Large intestine (tissue), 3 donors: ENCODE measurements at regions not wholly inside any gene's neighbourhood (a gene's known extent, or its start where the extent isn't known, plus 50 kb on each side); places are given as distances from the start of the nearest gene placed in this dataset.
"Not testable (repeated sequence)": the region's sequence is repeated elsewhere in the genome, so short reads cannot be mapped to it uniquely, and the experiment has no call there.

Source experiments
- DNase-seq, 2 donors: peaks; one replicate each; pipeline versions ENCODE4 v3.0.0 to v3.0.0-alpha.2; 2013
- H3K27ac ChIP-seq: one replicate; pipeline ENCODE4 v1.5.1; 2013; ENCODE audit warnings: low read length
- H3K27me3 ChIP-seq: 2 replicates; pipeline ENCODE4 v1.6.1; 2013; ENCODE audit warnings: low read length; ENCODE audit not compliant: control insufficient read depth, insufficient read depth
- H3K36me3 ChIP-seq: 2 replicates; pipeline ENCODE4 v1.6.1; 2013; ENCODE audit warnings: low read length; ENCODE audit not compliant: control insufficient read depth, insufficient read depth
- H3K4me1 ChIP-seq: one replicate; pipeline ENCODE4 v1.6.1; 2013; ENCODE audit warnings: low read length; ENCODE audit not compliant: control insufficient read depth, insufficient read depth
- H3K4me3 ChIP-seq: one replicate; pipeline ENCODE4 v1.5.1; 2013; ENCODE audit warnings: low read length
- H3K9me3 ChIP-seq: one replicate; pipeline ENCODE4 v1.6.1; 2013; ENCODE audit warnings: mild to moderate bottlenecking, low read depth, low read length, moderate library complexity; ENCODE audit not compliant: control insufficient read depth
- WGBS: methylation state at CpG from one replicate; pipeline ENCODE4 v1.1.5; 2013; ENCODE audit warnings: low lambda C conversion rate; ENCODE audit not compliant: insufficient coverage; 5-methylcytosine and 5-hydroxymethylcytosine counted together

- not testable (repeated sequence) for DNase-seq, H3K4me1 ChIP-seq, H3K4me3 ChIP-seq, H3K9me3 ChIP-seq, H3K27me3 ChIP-seq, H3K27ac ChIP-seq, H3K36me3 ChIP-seq
- no CpG with 5 or more reads among the region's 1 CpG for WGBS
These were observed 138.1 kb upstream of the STK26 start for GRCh38 chrX:131885042-131885441.

GRCh38 chrX:131893857-131894256 lies 129.2 kb upstream of the STK26 start:
- H3K9me3 ChIP-seq, H3K4me1 ChIP-seq, H3K4me3 ChIP-seq, H3K27ac ChIP-seq, DNase-seq, H3K36me3 ChIP-seq, H3K27me3 ChIP-seq: not testable (repeated sequence)
- no CpG with 5 or more reads among the region's 3 CpGs for WGBS

- no peaks in the 10 kb centered on the region for H3K9me3 ChIP-seq
- H3K4me3 ChIP-seq, result no peak overlapping the region
- H3K27ac ChIP-seq, result no peak overlapping the region
- WGBS, result no CpG with 5 or more reads among the region's 1 CpG
- H3K36me3 ChIP-seq, result no peaks in the 10 kb centered on the region
- no peak for DNase-seq
- H3K4me1 ChIP-seq, result no peaks in the 10 kb centered on the region
- H3K27me3 ChIP-seq, result no peaks in the 10 kb centered on the region
These were observed 128.1 kb upstream of the STK26 start for GRCh38 chrX:131894995-131895394.

GRCh38 chrX:131895807-131896206 lies 127.3 kb upstream of the STK26 start:
- no CpG with 5 or more reads among the region's 3 CpGs for WGBS
- no peak overlapping the region for H3K27ac ChIP-seq
- no peaks in the 10 kb centered on the region for H3K9me3 ChIP-seq
- H3K4me1 ChIP-seq, result no peaks in the 10 kb centered on the region
- no peaks in the 10 kb centered on the region for H3K36me3 ChIP-seq
- no peak for DNase-seq
- H3K4me3 ChIP-seq, result no peak overlapping the region
- no peaks in the 10 kb centered on the region for H3K27me3 ChIP-seq

GRCh38 chrX:131901546-131901945 lies 121.6 kb upstream of the STK26 start:
- WGBS, result no CpG with 5 or more reads among the region's 1 CpG
- no peak overlapping the region for H3K27ac ChIP-seq
- no peak for DNase-seq
- H3K9me3 ChIP-seq, result no peaks in the 10 kb centered on the region
- H3K36me3 ChIP-seq, result no peaks in the 10 kb centered on the region
- H3K4me3 ChIP-seq, result no peak overlapping the region
- H3K27me3 ChIP-seq, result no peaks in the 10 kb centered on the region
- H3K4me1 ChIP-seq, result no peaks in the 10 kb centered on the region

- Histone ChIP-seq H3K9me3 (no peaks in the 10 kb centered on the region), H3K4me1 (no peaks in the 10 kb centered on the region), H3K4me3 (no peak overlapping the region), H3K27ac (no peak overlapping the region), H3K36me3 (no peaks in the 10 kb centered on the region), H3K27me3 (no peaks in the 10 kb centered on the region)
- no CpG with 5 or more reads among the region's 31 CpGs for WGBS
- no peak for DNase-seq
These were observed 115.4 kb upstream of the STK26 start for GRCh38 chrX:131907488-131908314.

- no peaks in the 10 kb centered on the region for H3K27me3 ChIP-seq
- DNase-seq, result no peak
- no CpG with 5 or more reads among the region's 1 CpG for WGBS
- H3K4me1 ChIP-seq, result no peaks in the 10 kb centered on the region
- H3K27ac ChIP-seq, result no peak overlapping the region
- H3K36me3 ChIP-seq, result no peaks in the 10 kb centered on the region
- no peak overlapping the region for H3K4me3 ChIP-seq
- H3K9me3 ChIP-seq, result no peaks in the 10 kb centered on the region
These were observed 112.5 kb upstream of the STK26 start for GRCh38 chrX:131910586-131910985.

- Histone ChIP-seq H3K27me3 (no peaks in the 10 kb centered on the region), H3K4me3 (no peak overlapping the region), H3K36me3 (no peaks in the 10 kb centered on the region), H3K9me3 (no peaks in the 10 kb centered on the region), H3K4me1 (no peaks in the 10 kb centered on the region), H3K27ac (no peak overlapping the region)
- no CpG with 5 or more reads among the region's 3 CpGs for WGBS
- DNase-seq, result no peak
These were observed 107.6 kb upstream of the STK26 start for GRCh38 chrX:131915488-131915887.

GRCh38 chrX:131917588-131917987 lies 105.5 kb upstream of the STK26 start:
- Histone ChIP-seq H3K27ac (no peak overlapping the region), H3K4me1 (no peaks in the 10 kb centered on the region), H3K36me3 (no peaks in the 10 kb centered on the region), H3K9me3 (no peaks in the 10 kb centered on the region), H3K27me3 (no peaks in the 10 kb centered on the region), H3K4me3 (no peak overlapping the region)
- WGBS, result no CpG with 5 or more reads among the region's 2 CpGs
- DNase-seq, result no peak

GRCh38 chrX:131918839-131919238 lies 104.3 kb upstream of the STK26 start:
- H3K9me3 ChIP-seq, result no peaks in the 10 kb centered on the region
- WGBS, result no CpG with 5 or more reads among the region's 2 CpGs

GRCh38 chrX:131923614-131924250 lies 99.4 kb upstream of the STK26 start:
- no peaks in the 10 kb centered on the region for H3K9me3 ChIP-seq
- no peaks in the 10 kb centered on the region for H3K4me1 ChIP-seq
- no peak for DNase-seq
- no peaks in the 10 kb centered on the region for H3K27me3 ChIP-seq
- no peaks in the 10 kb centered on the region for H3K36me3 ChIP-seq
- no peak overlapping the region for H3K27ac ChIP-seq
- no peak overlapping the region for H3K4me3 ChIP-seq
- WGBS, result no CpG with 5 or more reads among the region's 5 CpGs

More at GRCh38 chrX:131918839-131919238, 104.3 kb upstream of the STK26 start:
- no peak overlapping the region for H3K27ac ChIP-seq
- no peaks in the 10 kb centered on the region for H3K36me3 ChIP-seq
- no peaks in the 10 kb centered on the region for H3K27me3 ChIP-seq
- DNase-seq, result no peak
- no peaks in the 10 kb centered on the region for H3K4me1 ChIP-seq
- no peak overlapping the region for H3K4me3 ChIP-seq
